IMR-90 (cell line): ENCODE measurements at regions not wholly inside any gene's neighbourhood (a gene's known extent, or its start where the extent isn't known, plus 50 kb on each side); places are given as distances from the start of the nearest gene placed in this dataset.

ENCODE experiments used
- ATAC-seq: fragments of 200-7000 bp; cut with Tn5 transposase; 2 replicates; pipeline ENCODE4 v1.9.1; 2020; ENCODE audit warnings: low read depth, mild to moderate bottlenecking, moderate library complexity
- BruUV-seq: library from RNA; stranded (reverse); fragments of 400-500 nt; replicated peaks from 2 replicates; lab custom pipeline; 2021; lab: Mats Ljungman, UMichigan
- CTCF ChIA-PET: fragments of 300-600 bp; formaldehyde crosslinking; extraction: SDS; loops from one replicate; lab custom pipeline; 2021; ENCODE audit warnings: antibody characterized with exemption; lab: Yijun Ruan, JAX
- POLR2A ChIA-PET: fragments of 300-600 bp; sonication (Branson Sonifier 250); formaldehyde crosslinking; loops from one replicate; lab custom pipeline; 2022; ENCODE audit warnings: antibody characterized with exemption; ENCODE audit not compliant: unreplicated experiment; lab: Charles Lee
- DNase-seq: peaks from one replicate; pipeline ENCODE4 v3.0.0; 2013
- H2AFZ ChIP-seq: replicated peaks from 2 replicates; pipeline ENCODE3; 2013; ENCODE audit warnings: low read length, mild to moderate bottlenecking; ENCODE audit not compliant: poor library complexity
- H2AK5ac ChIP-seq: 2 replicates; pipeline ENCODE4 v1.6.1; 2013; ENCODE audit warnings: low read depth, low read length, inconsistent platforms
- H2AK9ac ChIP-seq: replicated peaks from 2 replicates; pipeline ENCODE3; 2013; ENCODE audit warnings: mild to moderate bottlenecking, low read depth, low read length, moderate library complexity; ENCODE audit not compliant: poor library complexity
- H2BK120ac ChIP-seq: 2 replicates; pipeline ENCODE4 v1.6.1; 2013; ENCODE audit warnings: low read depth, low read length, inconsistent platforms
- H2BK15ac ChIP-seq: 3 replicates; pipeline ENCODE4 v1.6.1; 2013; ENCODE audit warnings: low read depth, low read length, inconsistent platforms
- H2BK20ac ChIP-seq: 2 replicates; pipeline ENCODE4 v1.6.1; 2013; ENCODE audit warnings: low read depth, mild to moderate bottlenecking, inconsistent platforms, low read length, moderate library complexity
- H2BK5ac ChIP-seq: 2 replicates; pipeline ENCODE4 v1.6.1; 2013; ENCODE audit warnings: mild to moderate bottlenecking, low read depth, low read length, inconsistent platforms; ENCODE audit not compliant: poor library complexity, severe bottlenecking
- H3K14ac ChIP-seq: replicated peaks from 2 replicates; pipeline ENCODE4 v1.6.1; 2013; ENCODE audit warnings: low read depth, low read length, inconsistent platforms
- H3K18ac ChIP-seq: 2 replicates; pipeline ENCODE4 v1.6.1; 2013; ENCODE audit warnings: low read depth, low read length, control low read depth
- H3K23ac ChIP-seq: 2 replicates; pipeline ENCODE4 v1.6.1; 2013; ENCODE audit warnings: low read depth, low read length, inconsistent platforms
- H3K27ac ChIP-seq: 2 replicates; pipeline ENCODE4 v1.5.1; 2013; ENCODE audit warnings: mild to moderate bottlenecking, control low read depth, low read length; ENCODE audit not compliant: insufficient read depth
- H3K27me3 ChIP-seq: 2 replicates; pipeline ENCODE4 v1.6.1; 2013; ENCODE audit warnings: low read length; ENCODE audit not compliant: control insufficient read depth, insufficient read depth
- H3K36me3 ChIP-seq: 2 replicates; pipeline ENCODE4 v1.6.1; 2013; ENCODE audit warnings: low read length, mixed read lengths; ENCODE audit not compliant: control insufficient read depth, insufficient read depth
- H3K4ac ChIP-seq: 2 replicates; pipeline ENCODE4 v1.6.1; 2013; ENCODE audit warnings: low read depth, low read length, inconsistent platforms
- H3K4me1 ChIP-seq: 2 replicates; pipeline ENCODE4 v1.6.1; 2013; ENCODE audit warnings: low read length, mixed read lengths; ENCODE audit not compliant: control insufficient read depth, insufficient read depth
- H3K4me2 ChIP-seq: 2 replicates; pipeline ENCODE4 v1.6.1; 2013; ENCODE audit warnings: low read depth, mild to moderate bottlenecking, control low read depth, low read length, moderate library complexity
- H3K4me3 ChIP-seq: 2 replicates; pipeline ENCODE4 v1.5.1; 2013; ENCODE audit warnings: low read depth, mild to moderate bottlenecking, control low read depth, low read length, moderate library complexity; ENCODE audit not compliant: insufficient read depth
- H3K56ac ChIP-seq: 2 replicates; pipeline ENCODE4 v1.6.1; 2013; ENCODE audit warnings: low read length, inconsistent platforms; ENCODE audit not compliant: insufficient read depth; ENCODE audit errors: extremely low read depth
- H3K79me1 ChIP-seq, 2 experiments: 2 replicates each; pipeline ENCODE4 v1.6.1; 2013; ENCODE audit warnings: low read length in 2 of 2, inconsistent platforms in 1 of 2, low read depth in 1 of 2
- H3K9ac ChIP-seq: 2 replicates; pipeline ENCODE4 v1.6.1; 2013; ENCODE audit warnings: low read depth, low read length, control low read depth
- H3K9me1 ChIP-seq: 2 replicates; pipeline ENCODE4 v1.6.1; 2013; ENCODE audit warnings: low read length, inconsistent platforms; ENCODE audit not compliant: insufficient read depth
- H3K9me3 ChIP-seq: 2 replicates; pipeline ENCODE4 v1.6.1; 2013; ENCODE audit warnings: low read length; ENCODE audit not compliant: control insufficient read depth, insufficient read depth
- H4K20me1 ChIP-seq: 2 replicates; pipeline ENCODE4 v1.6.1; 2013; ENCODE audit warnings: low read length, inconsistent platforms; ENCODE audit not compliant: insufficient read depth
- H4K5ac ChIP-seq: 2 replicates; pipeline ENCODE4 v1.6.1; 2013; ENCODE audit warnings: mild to moderate bottlenecking, low read depth, low read length, control low read depth
- H4K8ac ChIP-seq, 2 experiments: 2 replicates each; pipeline ENCODE4 v1.6.1; 2013; ENCODE audit warnings: low read depth in 2 of 2, low read length in 2 of 2, control low read depth in 1 of 2, inconsistent platforms in 1 of 2
- H4K91ac ChIP-seq: 2 replicates; pipeline ENCODE4 v1.6.1; 2013; ENCODE audit warnings: low read depth, low read length, inconsistent platforms; ENCODE audit not compliant: insufficient read depth
- CEBPB ChIP-seq: IDR thresholded peaks from 2 replicates; pipeline ENCODE4 v1.6.1; 2012; ENCODE audit warnings: low read depth, low read length, improper control_type of control experiment
- FOS ChIP-seq: fragments of 150-350 bp; IDR thresholded peaks from 2 replicates; pipeline ENCODE4 v1.6.1; 2016; ENCODE audit warnings: low read depth, low read length
- MAFK ChIP-seq: IDR thresholded peaks from 2 replicates; pipeline ENCODE4 v1.6.1; 2012; ENCODE audit warnings: low read depth, low read length, improper control_type of control experiment
- NFE2L2 ChIP-seq: fragments of 150-350 bp; IDR thresholded peaks from 2 replicates; pipeline ENCODE4 v1.6.1; 2016; ENCODE audit warnings: low read depth, mild to moderate bottlenecking, low read length
- POLR2A ChIP-seq: IDR thresholded peaks from 2 replicates; pipeline ENCODE4 v1.6.1; 2012; ENCODE audit warnings: mild to moderate bottlenecking, low read depth, low read length
- RFX5 ChIP-seq: IDR thresholded peaks from 2 replicates; pipeline ENCODE4 v1.8.0; 2012; ENCODE audit warnings: low read depth, mild to moderate bottlenecking, low read length, moderate library complexity
- WGBS, 2 experiments: methylation state at CpG; one replicate each; pipeline versions ENCODE4 v1.1.5 to v1.1.7; 2013; ENCODE audit warnings: missing lambda C conversion rate in 2 of 2; ENCODE audit not compliant: insufficient read length in 1 of 2; ENCODE audit errors: extremely low coverage in 2 of 2; 5-methylcytosine and 5-hydroxymethylcytosine counted together
- dilution Hi-C: fragments of 300-500 bp; cut with HindIII; formaldehyde crosslinking; loops from one replicate; pipeline ENCODE4 v1.14.3; 2018; ENCODE audit warnings: low sequenced_read_pairs; ENCODE audit not compliant: unreplicated experiment
- in situ Hi-C: fragments of 300-500 bp; cut with MboI; formaldehyde crosslinking; loops from 3 replicates; pipeline ENCODE4 v1.14.3; 2019; ENCODE audit warnings: low sequenced_read_pairs, inconsistent platforms, mixed read lengths
- intact Hi-C: fragments of 100-400 bp; cut with micrococcal nuclease; formaldehyde crosslinking; loops from 2 replicates; pipeline ENCODE4 v1.10.0; 2022

DNA sequence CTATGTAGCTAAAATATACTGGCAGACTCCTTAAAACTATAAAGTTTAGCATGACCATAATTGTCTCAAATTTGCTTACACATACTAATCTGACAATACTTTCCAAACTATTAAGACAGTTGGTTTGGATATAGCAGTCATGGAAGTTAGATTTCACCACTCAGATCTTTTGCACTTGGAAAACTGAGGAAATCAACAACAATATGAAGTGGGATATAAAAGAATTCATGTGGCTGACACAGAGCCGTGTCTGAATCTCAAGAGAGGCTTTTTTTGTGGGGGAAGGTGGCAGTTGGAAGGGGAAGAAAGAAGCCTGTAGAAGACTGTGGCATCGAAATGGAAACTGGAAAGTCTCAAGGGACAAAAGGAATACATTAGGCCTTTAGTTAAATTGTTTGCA is 166.6 kb upstream of the FLRT2 start:
- no TSS peak for BruUV-seq
- DNase-seq (no peak), ATAC-seq (no peak)
- no peaks in the 10 kb centered on the region for H3K36me3 ChIP-seq
- H3K4me3 ChIP-seq: no peak overlapping the region
- POLR2A ChIA-PET: no interaction called here
- H3K4ac ChIP-seq: no peak overlapping the region
- 0% methylated on average over 2 of the region's 2 CpGs; no CpG with 5 or more reads in 1 of the 2 experiments for WGBS, 2 experiments
- intact Hi-C loops: no loop called here
- no peaks in the 10 kb centered on the region for H3K79me1 ChIP-seq
- H3K27ac ChIP-seq: no peak overlapping the region
- no peak overlapping the region for H2BK5ac ChIP-seq
- no peak overlapping the region for H2AK5ac ChIP-seq
- no peaks in the 10 kb centered on the region for H4K20me1 ChIP-seq
- no peaks in the 10 kb centered on the region for H3K27me3 ChIP-seq
- no peak overlapping the region for H2AK9ac ChIP-seq
- H4K91ac ChIP-seq: no peak overlapping the region
- no peak overlapping the region for H3K18ac ChIP-seq
- no peaks in the 10 kb centered on the region for H3K4me1 ChIP-seq
- TF ChIP-seq RFX5 (no peak), NFE2L2 (no peak), CEBPB (no peak), POLR2A (no peak), FOS (no peak), MAFK (no peak)
- H4K8ac ChIP-seq: no peak overlapping the region
- H2BK120ac ChIP-seq: no peak overlapping the region
- no peak overlapping the region for H2AFZ ChIP-seq
- dilution Hi-C loops: no loop called here
- H3K56ac ChIP-seq: no peak overlapping the region
- no peak overlapping the region for H3K9ac ChIP-seq
- H3K9me1 ChIP-seq: no peaks in the 10 kb centered on the region
- in situ Hi-C loops: no loop called here
- H3K4me2 ChIP-seq: no peak overlapping the region
- H2BK15ac ChIP-seq: no peak overlapping the region
- no peak overlapping the region for H3K14ac ChIP-seq
- H4K5ac ChIP-seq: no peak overlapping the region
- no peaks in the 10 kb centered on the region for H3K9me3 ChIP-seq
- no peak overlapping the region for H2BK20ac ChIP-seq
- no peak overlapping the region for H3K23ac ChIP-seq
- CTCF ChIA-PET: no interaction called here
